T1000 (cell line): ENCODE measurements at regions not wholly inside any gene's neighbourhood (a gene's known extent, or its start where the extent isn't known, plus 50 kb on each side); places are given as distances from the start of the nearest gene placed in this dataset.
"Not testable (repeated sequence)": the region's sequence is repeated elsewhere in the genome, so short reads cannot be mapped to it uniquely, and the experiment has no call there.

ENCODE experiments used
- DNase-seq: peaks from one replicate; lab custom pipeline; 2025; ENCODE audit warnings: mixed read lengths; lab: John Stamatoyannopoulos, UW

- DNase-seq, result no peak
Observed at GRCh38 chr3:88408935-88409334, 259.2 kb downstream of the C3orf38 start.

DNA sequence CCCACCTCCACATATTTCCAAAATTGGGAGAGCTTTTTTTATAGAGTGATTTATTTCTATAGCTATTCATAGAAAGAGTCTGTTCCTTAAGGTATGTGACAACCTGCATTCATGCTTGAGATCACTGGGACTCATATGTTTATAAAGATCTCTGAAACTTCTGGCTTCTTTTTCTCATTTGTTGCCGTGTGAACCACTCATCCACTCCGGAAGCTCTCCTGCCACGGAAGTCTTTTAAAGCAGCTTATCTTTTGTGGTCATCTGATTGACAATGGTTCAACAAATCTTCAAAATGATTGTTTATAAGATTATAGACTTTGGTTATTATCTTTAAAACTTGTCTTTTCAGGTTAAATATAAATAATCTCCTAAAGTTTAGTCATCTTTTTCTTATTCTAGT, 260.5 kb downstream of the C3orf38 start:
- no peak for DNase-seq

DNA sequence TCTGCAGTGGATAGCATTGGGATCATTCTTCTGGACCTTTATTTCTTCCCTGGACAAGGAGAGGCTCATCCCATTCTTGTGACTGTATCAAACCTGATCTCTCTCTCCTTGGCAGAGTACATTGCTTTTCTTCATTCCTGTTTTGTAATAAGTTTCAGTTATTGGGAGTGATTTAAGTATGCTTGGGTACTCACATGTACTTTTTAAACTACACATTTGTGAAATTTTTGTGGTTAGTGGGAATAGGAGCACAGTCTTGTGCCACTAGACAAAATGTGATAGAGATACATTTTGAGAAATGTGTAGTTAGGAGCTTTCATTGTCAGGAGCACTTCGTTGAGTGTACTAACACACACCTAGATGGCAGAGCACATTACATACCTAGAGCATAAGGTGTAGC, 262.6 kb downstream of the C3orf38 start:
- DNase-seq, result no peak

DNA sequence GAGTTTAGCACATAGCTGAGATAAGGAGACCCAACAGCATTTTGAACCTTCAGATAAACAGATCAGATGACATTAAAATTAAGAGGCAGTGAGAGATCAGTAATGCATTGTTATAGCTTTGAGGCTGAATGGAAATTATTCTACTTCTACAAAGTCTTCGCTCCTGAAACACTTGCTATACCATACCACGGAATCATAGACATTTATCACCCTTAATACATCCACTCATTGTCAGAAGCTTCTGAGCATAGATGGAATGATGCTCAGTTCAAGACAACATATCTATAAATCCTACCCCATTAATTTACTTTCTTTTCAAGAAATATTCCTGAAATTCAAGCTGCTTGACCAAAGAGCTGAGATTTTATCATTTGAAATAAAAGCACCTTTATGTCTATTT, 266.7 kb downstream of the C3orf38 start:
- no peak for DNase-seq

DNA sequence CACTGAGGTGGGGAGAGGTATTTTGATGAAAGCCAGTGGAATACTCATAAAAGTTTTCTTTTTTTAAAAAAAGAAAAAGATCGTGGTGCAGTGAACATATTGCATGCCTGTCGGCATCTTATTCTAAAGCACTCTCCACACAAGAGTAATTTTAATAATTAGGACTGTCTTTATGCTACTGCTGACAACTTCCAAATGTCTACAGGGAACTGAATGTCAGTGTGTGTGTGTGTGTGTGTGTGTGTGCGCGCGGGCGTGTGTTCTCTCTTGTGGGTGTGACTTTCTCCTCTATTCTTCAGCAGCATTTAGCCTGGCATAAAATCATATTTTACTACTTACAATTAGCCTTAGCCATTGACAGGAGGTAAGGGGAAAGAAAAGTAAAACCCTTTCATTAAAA, 268.5 kb downstream of the C3orf38 start:
- DNase-seq, result no peak

GRCh38 chr3:88433568-88433967, 283.8 kb downstream of the C3orf38 start:
- no peak for DNase-seq

- no peak for DNase-seq
Observed at GRCh38 chr3:88434001-88434400, 284.2 kb downstream of the C3orf38 start.

- no peak for DNase-seq
Observed at GRCh38 chr3:88440701-88441100, 290.9 kb downstream of the C3orf38 start.

GRCh38 chr3:88443066-88443465, 293.3 kb downstream of the C3orf38 start:
- DNase-seq, result no peak

DNA sequence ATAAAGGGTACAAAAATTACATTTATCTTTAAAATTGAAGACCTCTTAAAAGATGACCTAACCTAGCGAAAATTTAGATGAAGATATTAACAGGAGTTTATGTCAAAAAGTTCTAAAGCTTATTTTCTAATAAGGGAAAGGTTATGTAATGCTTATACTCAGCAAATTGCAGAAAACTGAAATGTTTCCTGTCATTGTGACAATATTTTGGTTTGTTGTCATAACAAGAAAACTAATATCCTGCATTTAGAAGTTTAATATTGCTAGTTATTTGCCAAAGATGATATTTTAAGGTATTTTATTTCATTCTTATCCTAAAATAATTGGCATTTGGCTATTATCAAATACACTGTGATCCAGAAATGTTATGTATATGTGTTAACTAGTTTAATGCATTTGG, 294.5 kb downstream of the C3orf38 start:
- no peak for DNase-seq

DNA sequence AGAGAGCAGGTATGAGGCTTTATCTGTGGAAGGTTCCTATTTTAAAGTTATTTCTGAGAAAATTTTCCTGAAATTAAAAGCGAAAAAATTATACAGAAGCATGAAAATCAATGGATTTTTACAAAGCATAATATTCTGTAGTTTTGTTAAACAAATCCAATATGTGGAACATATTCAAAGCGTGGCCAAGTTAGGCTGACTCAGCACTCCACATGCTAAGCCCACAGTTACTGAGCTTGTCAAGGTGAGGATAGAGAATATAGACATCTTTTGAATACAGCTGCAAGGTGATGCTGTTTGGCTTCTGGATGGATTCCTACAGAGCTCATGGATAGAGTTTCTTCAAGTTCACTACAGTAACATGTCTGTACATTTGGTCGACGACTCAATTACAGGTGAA, 302.5 kb downstream of the C3orf38 start:
- DNase-seq, result no peak

GRCh38 chr3:88460369-88460768, 310.6 kb downstream of the C3orf38 start:
- no peak for DNase-seq

DNA sequence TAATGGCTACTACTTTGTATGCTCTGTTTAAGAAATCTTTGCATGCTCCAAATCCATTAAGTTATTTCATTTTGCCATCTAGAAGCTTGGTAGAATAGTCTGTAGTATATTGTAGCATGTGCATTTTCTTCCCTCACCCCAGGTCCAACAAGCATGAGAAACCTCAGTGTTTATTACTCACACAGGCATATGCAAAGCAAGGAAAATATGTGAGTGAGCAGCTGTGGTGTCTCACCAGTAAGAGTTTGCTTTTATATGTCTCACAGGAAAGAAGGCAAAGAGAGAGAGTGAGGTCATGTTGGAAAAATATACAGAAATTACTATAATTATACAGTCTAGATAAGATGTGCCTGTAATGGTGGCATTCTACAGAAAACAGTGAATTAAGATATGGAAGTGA, 312.5 kb downstream of the C3orf38 start:
- no peak for DNase-seq

GRCh38 chr3:88467191-88467590, 317.4 kb downstream of the C3orf38 start:
- DNase-seq, result no peak

DNA sequence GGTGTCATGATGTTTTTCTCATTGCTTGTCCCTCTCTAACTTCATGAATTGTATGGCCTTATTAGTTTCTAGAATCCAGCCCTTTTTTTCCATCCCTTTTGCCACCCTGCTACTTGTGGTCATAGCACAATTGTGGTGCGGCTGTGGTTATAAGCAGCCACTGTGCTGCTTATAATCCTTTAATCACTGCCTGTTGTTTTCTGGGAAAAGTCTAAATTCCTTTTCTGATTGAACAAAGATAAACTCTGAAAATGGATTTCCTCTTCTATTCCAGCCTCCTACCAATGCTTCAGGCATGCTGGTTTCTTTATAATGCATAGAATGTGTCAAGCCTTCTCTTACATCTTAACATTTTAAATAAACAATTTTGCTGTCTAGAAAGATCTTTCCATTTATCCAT, 319.5 kb downstream of the C3orf38 start:
- no peak for DNase-seq

- DNase-seq, result no peak
Observed at GRCh38 chr3:88478460-88478859, 328.7 kb downstream of the C3orf38 start.

GRCh38 chr3:88480822-88481221, 331.1 kb downstream of the C3orf38 start:
- no peak for DNase-seq

- no peak for DNase-seq
Observed at GRCh38 chr3:88485001-88485400, 335.2 kb downstream of the C3orf38 start.

DNA sequence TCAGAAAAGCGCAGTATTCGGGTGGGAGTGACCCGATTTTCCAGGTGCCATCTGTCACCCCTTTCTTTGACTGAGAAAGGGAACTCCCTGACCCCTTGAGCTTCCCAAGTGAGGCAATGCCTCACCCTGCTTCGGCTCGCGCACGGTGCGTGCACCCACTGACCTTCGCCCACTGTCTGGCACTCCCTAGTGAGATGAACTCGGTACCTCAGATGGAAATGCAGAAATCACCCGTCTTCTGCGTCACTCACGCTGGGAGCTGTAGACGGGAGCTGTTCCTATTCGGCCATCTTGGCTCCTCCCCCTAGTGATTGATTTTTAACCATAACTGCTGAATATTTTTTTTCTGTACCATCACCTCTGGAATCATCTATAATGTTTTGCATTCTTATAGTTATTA, 359.1 kb downstream of the C3orf38 start:
- DNase-seq, result not testable (repeated sequence)

GRCh38 chr3:88509582-88509981, 359.8 kb downstream of the C3orf38 start:
- DNase-seq, result no peak

DNA sequence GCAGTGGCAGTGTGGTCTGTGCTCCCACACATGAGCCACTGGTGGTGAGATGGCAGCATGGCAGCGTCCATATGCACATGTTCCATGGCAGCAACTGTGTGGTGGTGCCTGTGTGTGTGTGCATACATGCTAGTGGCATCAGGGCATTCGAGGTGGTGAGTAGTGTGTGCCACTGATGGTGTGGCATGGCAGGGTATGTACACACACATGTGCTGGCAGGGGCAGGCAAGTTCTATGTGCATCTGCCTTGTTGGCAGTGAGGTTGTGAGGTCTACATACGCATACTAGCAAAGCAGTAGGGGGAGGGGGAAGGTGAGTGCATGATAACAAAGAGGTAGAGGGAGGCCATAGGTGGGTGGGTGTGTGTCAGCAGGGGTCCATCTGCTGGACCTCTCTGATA, 378.7 kb downstream of the C3orf38 start:
- DNase-seq, result no peak

DNA sequence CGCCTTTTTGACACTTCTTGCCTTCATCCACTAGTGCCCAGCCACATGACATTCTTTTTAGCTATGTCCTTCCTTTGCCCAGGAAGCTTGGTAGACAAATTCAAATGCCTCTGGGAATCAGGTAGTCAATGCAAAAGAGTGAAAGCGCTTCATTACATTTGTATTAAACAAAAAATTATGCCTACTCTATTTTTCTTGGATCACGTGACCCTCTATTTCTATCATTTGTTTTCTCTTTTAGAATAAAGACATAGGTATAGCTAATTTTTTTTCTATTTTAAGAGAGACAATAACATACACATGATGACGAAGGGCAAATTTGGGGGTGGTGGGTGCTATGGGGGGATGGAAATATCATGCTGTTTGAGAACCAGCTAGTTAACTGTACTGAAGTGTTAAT, 384.8 kb downstream of the C3orf38 start:
- no peak for DNase-seq

GRCh38 chr3:88535563-88535962, 385.8 kb downstream of the C3orf38 start:
- no peak for DNase-seq

GRCh38 chr3:88542916-88543315, 393.2 kb downstream of the C3orf38 start:
- DNase-seq, result no peak

DNA sequence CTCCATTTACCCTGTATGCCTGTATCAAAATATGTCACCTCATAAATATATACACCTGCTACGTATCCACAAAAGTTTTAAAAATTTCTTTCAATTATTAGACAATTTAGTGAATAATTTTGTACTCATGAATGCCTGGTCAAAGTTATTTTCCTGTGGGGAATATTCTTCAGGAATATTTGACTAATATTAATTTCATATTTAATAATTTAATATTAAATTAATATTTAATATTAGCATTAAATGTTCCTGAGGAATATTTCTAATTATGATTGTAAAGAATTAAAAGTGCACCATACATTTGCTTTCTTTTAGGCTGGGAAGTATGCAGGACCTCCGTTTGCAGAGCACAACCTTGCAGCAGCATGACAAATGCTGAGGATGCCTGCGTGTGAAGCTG, 422.7 kb downstream of the C3orf38 start:
- no peak for DNase-seq
